SK-N-SH (cell line): ENCODE measurements at regions not wholly inside any gene's neighbourhood (a gene's known extent, or its start where the extent isn't known, plus 50 kb on each side); places are given as distances from the start of the nearest gene placed in this dataset.

Source experiments
- POLR2AphosphoS5 ChIP-seq: IDR thresholded peaks from 2 replicates; pipeline ENCODE4 v1.6.1; 2012; ENCODE audit warnings: low read depth, low read length
- RAD21 ChIP-seq: IDR thresholded peaks from 2 replicates; pipeline ENCODE4 v1.6.1; 2012; ENCODE audit warnings: mild to moderate bottlenecking, low read length
- TAF1 ChIP-seq: IDR thresholded peaks from 2 replicates; pipeline ENCODE4 v1.6.1; 2012; ENCODE audit warnings: low read depth, mild to moderate bottlenecking, low read length, moderate library complexity, borderline replicate concordance
- TF ChIP-seq, protein P1 (sequence below): fragments of 200-600 bp; sonication (generic); IDR thresholded peaks from 2 replicates; pipeline ENCODE4 v1.6.1; 2017; ENCODE audit warnings: antibody characterized with exemption, mild to moderate bottlenecking, moderate library complexity

DNA sequence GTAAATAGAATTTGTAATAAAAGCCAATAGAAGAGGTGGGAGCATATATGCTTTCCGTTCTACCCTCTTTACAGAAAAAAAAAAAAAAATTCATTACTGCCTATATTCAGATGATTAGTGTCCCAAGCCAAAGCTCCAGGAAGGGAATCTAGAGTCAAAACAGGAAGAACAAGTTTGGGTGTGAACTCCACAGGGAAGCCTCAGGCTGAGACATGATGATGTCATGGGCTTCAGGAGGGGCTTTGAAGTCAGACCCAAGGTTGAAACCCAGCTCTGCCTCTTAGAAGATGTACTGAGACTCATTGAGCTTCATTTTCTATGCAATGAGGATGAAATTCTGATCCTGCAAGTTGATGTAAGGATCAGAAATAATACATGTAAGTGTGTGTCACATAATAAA is 250.0 kb upstream of the ADGRL2 start:
- TF ChIP-seq RAD21 (no peak), TAF1 (no peak), POLR2AphosphoS5 (no peak)
- TF ChIP-seq, protein P1, sequence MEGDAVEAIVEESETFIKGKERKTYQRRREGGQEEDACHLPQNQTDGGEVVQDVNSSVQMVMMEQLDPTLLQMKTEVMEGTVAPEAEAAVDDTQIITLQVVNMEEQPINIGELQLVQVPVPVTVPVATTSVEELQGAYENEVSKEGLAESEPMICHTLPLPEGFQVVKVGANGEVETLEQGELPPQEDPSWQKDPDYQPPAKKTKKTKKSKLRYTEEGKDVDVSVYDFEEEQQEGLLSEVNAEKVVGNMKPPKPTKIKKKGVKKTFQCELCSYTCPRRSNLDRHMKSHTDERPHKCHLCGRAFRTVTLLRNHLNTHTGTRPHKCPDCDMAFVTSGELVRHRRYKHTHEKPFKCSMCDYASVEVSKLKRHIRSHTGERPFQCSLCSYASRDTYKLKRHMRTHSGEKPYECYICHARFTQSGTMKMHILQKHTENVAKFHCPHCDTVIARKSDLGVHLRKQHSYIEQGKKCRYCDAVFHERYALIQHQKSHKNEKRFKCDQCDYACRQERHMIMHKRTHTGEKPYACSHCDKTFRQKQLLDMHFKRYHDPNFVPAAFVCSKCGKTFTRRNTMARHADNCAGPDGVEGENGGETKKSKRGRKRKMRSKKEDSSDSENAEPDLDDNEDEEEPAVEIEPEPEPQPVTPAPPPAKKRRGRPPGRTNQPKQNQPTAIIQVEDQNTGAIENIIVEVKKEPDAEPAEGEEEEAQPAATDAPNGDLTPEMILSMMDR: no peak
